CD14-positive monocyte (primary cell): ENCODE measurements at regions not wholly inside any gene's neighbourhood (a gene's known extent, or its start where the extent isn't known, plus 50 kb on each side); places are given as distances from the start of the nearest gene placed in this dataset.
"Not testable (repeated sequence)": the region's sequence is repeated elsewhere in the genome, so short reads cannot be mapped to it uniquely, and the experiment has no call there.

ENCODE experiments used
- DNase-seq, 3 donors: peaks; one replicate each; pipeline ENCODE4 v3.0.0-alpha.2; 2011 to 2022
- H2AFZ ChIP-seq: 2 replicates; pipeline ENCODE4 v1.6.0; 2012; ENCODE audit warnings: mild to moderate bottlenecking, low read depth, low read length, inconsistent platforms; ENCODE audit not compliant: insufficient read depth, poor library complexity, severe bottlenecking
- H3K27ac ChIP-seq, 2 donors: 1 replicate in 1 of 2; 2 replicates in 1 of 2; pipeline ENCODE4 v1.5.1; 2012 to 2013; ENCODE audit warnings: low read length in 2 of 2, control low read depth in 1 of 2, inconsistent platforms in 1 of 2, low read depth in 1 of 2, mild to moderate bottlenecking in 1 of 2
- H3K27me3 ChIP-seq, 2 donors: one replicate each; pipeline versions ENCODE4 v1.6.0 to v1.6.1; 2011 to 2013; ENCODE audit warnings: low read length in 2 of 2; ENCODE audit not compliant: control insufficient read depth in 2 of 2, insufficient read depth in 2 of 2
- H3K36me3 ChIP-seq, 2 donors: replicated peaks in 1 of 2; 1 replicate in 1 of 2; 2 replicates in 1 of 2; pipeline versions ENCODE4 v1.5.1 to v1.6.1; 2012 to 2013; ENCODE audit warnings: low read length in 2 of 2, control low read depth in 1 of 2, inconsistent platforms in 1 of 2, mild to moderate bottlenecking in 1 of 2; ENCODE audit not compliant: insufficient read depth in 2 of 2, control insufficient read depth in 1 of 2
- H3K4me1 ChIP-seq, 2 donors: 1 replicate in 1 of 2; 2 replicates in 1 of 2; pipeline versions ENCODE4 v1.5.1 to v1.6.1; 2012 to 2013; ENCODE audit warnings: low read length in 2 of 2, control low read depth in 1 of 2, inconsistent platforms in 1 of 2, mild to moderate bottlenecking in 1 of 2, moderate library complexity in 1 of 2; ENCODE audit not compliant: insufficient read depth in 2 of 2, control insufficient read depth in 1 of 2
- H3K4me2 ChIP-seq: replicated peaks from 2 replicates; pipeline ENCODE3; 2012; ENCODE audit warnings: low read length, moderate library complexity, mild to moderate bottlenecking; ENCODE audit not compliant: poor library complexity, severe bottlenecking; ENCODE audit errors: extremely low read depth
- H3K4me3 ChIP-seq, 3 experiments: fragments of 200-600 bp in 1 of 3; sonication (generic) in 1 of 3; replicated peaks in 1 of 3; 1 replicate in 2 of 3; 2 replicates in 1 of 3; pipeline ENCODE4 v1.5.1; 2011 to 2013; ENCODE audit warnings: low read length in 3 of 3, mild to moderate bottlenecking in 3 of 3, control low read depth in 2 of 3, low read depth in 2 of 3, inconsistent platforms in 1 of 3, moderate library complexity in 1 of 3
- H3K79me2 ChIP-seq: 2 replicates; pipeline ENCODE4 v1.6.0; 2012; ENCODE audit warnings: mild to moderate bottlenecking, control low read depth, inconsistent platforms, low read length, moderate library complexity; ENCODE audit not compliant: insufficient read depth
- H3K9ac ChIP-seq: 2 replicates; pipeline ENCODE4 v1.6.0; 2017; ENCODE audit warnings: low read length, mild to moderate bottlenecking; ENCODE audit not compliant: insufficient read depth, poor library complexity, severe bottlenecking
- H3K9me3 ChIP-seq, 2 donors: replicated peaks in 1 of 2; 1 replicate in 1 of 2; 2 replicates in 1 of 2; pipeline versions ENCODE4 v1.5.1 to v1.6.1; 2012 to 2013; ENCODE audit warnings: low read length in 2 of 2, control low read depth in 1 of 2; ENCODE audit not compliant: control insufficient read depth in 1 of 2, insufficient read depth in 1 of 2
- H4K20me1 ChIP-seq: 2 replicates; pipeline ENCODE4 v1.6.0; 2012; ENCODE audit warnings: mild to moderate bottlenecking, low read length, control low read depth, moderate library complexity; ENCODE audit not compliant: insufficient read depth
- H3K27ac Mint-ChIP-seq, 7 donors: one replicate each; pipeline ENCODE4 v1.8.0; 2020; ENCODE audit warnings: mild to moderate bottlenecking in 7 of 7, mixed read lengths in 7 of 7, moderate library complexity in 6 of 7, inconsistent platforms in 2 of 7
- H3K27me3 Mint-ChIP-seq, 3 donors: one replicate each; pipeline ENCODE4 v1.8.0; 2021 to 2022; ENCODE audit warnings: low read depth in 3 of 3, mild to moderate bottlenecking in 3 of 3, mixed read lengths in 3 of 3, moderate library complexity in 3 of 3, inconsistent platforms in 1 of 3
- H3K36me3 Mint-ChIP-seq, 2 donors: one replicate each; pipeline ENCODE4 v1.8.0; 2020; ENCODE audit warnings: mixed read lengths in 2 of 2, inconsistent platforms in 1 of 2, mild to moderate bottlenecking in 1 of 2
- H3K4me1 Mint-ChIP-seq: one replicate; pipeline ENCODE4 v1.8.0; 2020; ENCODE audit warnings: mild to moderate bottlenecking, mixed read lengths
- H3K4me3 Mint-ChIP-seq, 2 donors: one replicate each; pipeline ENCODE4 v1.8.0; 2020; ENCODE audit warnings: mild to moderate bottlenecking in 2 of 2, mixed read lengths in 2 of 2, moderate library complexity in 1 of 2
- H3K9me3 Mint-ChIP-seq, 7 donors: one replicate each; pipeline ENCODE4 v1.8.0; 2020 to 2022; ENCODE audit warnings: mixed read lengths in 7 of 7, mild to moderate bottlenecking in 6 of 7, moderate library complexity in 6 of 7, inconsistent platforms in 2 of 7
- WGBS: methylation state at CpG from one replicate; pipeline ENCODE4 v1.1.5; 2013; ENCODE audit warnings: missing lambda C conversion rate; ENCODE audit not compliant: insufficient coverage; 5-methylcytosine and 5-hydroxymethylcytosine counted together
- intact Hi-C, 2 donors: fragments of 100-400 bp; cut with micrococcal nuclease; formaldehyde crosslinking; loops; one replicate each; pipeline versions ENCODE4 v1.15.0 to v1.15.1; 2023

- H3K79me2 ChIP-seq, H3K27me3 Mint-ChIP-seq, H3K4me3 Mint-ChIP-seq, H3K4me3 ChIP-seq, H3K27me3 ChIP-seq, DNase-seq, H3K4me1 Mint-ChIP-seq, H4K20me1 ChIP-seq, H3K4me2 ChIP-seq, intact Hi-C loops, H3K36me3 ChIP-seq, H3K9ac ChIP-seq, H3K27ac Mint-ChIP-seq, H3K36me3 Mint-ChIP-seq, H3K27ac ChIP-seq, H3K4me1 ChIP-seq, H2AFZ ChIP-seq: not testable (repeated sequence)
- peaks cover 0 to 11% of the 10 kb centered on the region in 2 donors for H3K9me3 ChIP-seq
- WGBS = 31% methylated on average over 3 of the region's 6 CpGs
- peaks cover 5 to 25% (median 20%) of the 10 kb centered on the region in 7 donors for H3K9me3 Mint-ChIP-seq
Observed at GRCh38 chr9:42268729-42269128, 85.3 kb downstream of the SPATA31A6 start.

- H3K27me3 ChIP-seq, H3K36me3 Mint-ChIP-seq, H3K79me2 ChIP-seq, H3K9me3 ChIP-seq, H3K9ac ChIP-seq, H3K4me3 Mint-ChIP-seq, H3K4me3 ChIP-seq, H3K27ac ChIP-seq, H3K36me3 ChIP-seq, H3K27me3 Mint-ChIP-seq, DNase-seq, H4K20me1 ChIP-seq, intact Hi-C loops, H2AFZ ChIP-seq, H3K4me1 Mint-ChIP-seq, H3K4me1 ChIP-seq, H3K27ac Mint-ChIP-seq, H3K4me2 ChIP-seq: not testable (repeated sequence)
- H3K9me3 Mint-ChIP-seq = peaks cover under 1 to 23% (median 17%) of the 10 kb centered on the region in 7 donors
- 92% methylated on average over 6 of the region's 11 CpGs for WGBS
Observed at GRCh38 chr9:42269171-42269570, 85.7 kb downstream of the SPATA31A6 start.

GRCh38 chr9:42273191-42273590 is 89.7 kb downstream of the SPATA31A6 start:
- H4K20me1 ChIP-seq, H3K4me3 Mint-ChIP-seq, H3K4me3 ChIP-seq, H3K36me3 Mint-ChIP-seq, DNase-seq, H3K36me3 ChIP-seq, H3K9ac ChIP-seq, H3K27me3 ChIP-seq, H2AFZ ChIP-seq, H3K27ac ChIP-seq, H3K4me1 ChIP-seq, H3K4me2 ChIP-seq, H3K27ac Mint-ChIP-seq, H3K4me1 Mint-ChIP-seq, intact Hi-C loops, H3K27me3 Mint-ChIP-seq, H3K9me3 ChIP-seq, H3K79me2 ChIP-seq: not testable (repeated sequence)
- WGBS = 83% methylated on average over 1 of the region's 1 CpG
- H3K9me3 Mint-ChIP-seq = peaks cover 0 to 29% (median 12%) of the 10 kb centered on the region in 7 donors
